Duodenal mucosa (tissue), 2 donors: ENCODE measurements at regions not wholly inside any gene's neighbourhood (a gene's known extent, or its start where the extent isn't known, plus 50 kb on each side); places are given as distances from the start of the nearest gene placed in this dataset.
"Not testable (repeated sequence)": the region's sequence is repeated elsewhere in the genome, so short reads cannot be mapped to it uniquely, and the experiment has no call there.

ENCODE experiments used
- H3K27ac ChIP-seq: one replicate; pipeline ENCODE4 v1.7.0; 2013; ENCODE audit warnings: low read depth, low read length
- H3K27me3 ChIP-seq, 2 donors: one replicate each; pipeline ENCODE4 v1.7.0; 2013; ENCODE audit warnings: low read length in 2 of 2, control low read depth in 1 of 2; ENCODE audit not compliant: insufficient read depth in 2 of 2, control insufficient read depth in 1 of 2
- H3K36me3 ChIP-seq, 2 donors: one replicate each; pipeline ENCODE4 v1.7.0; 2013; ENCODE audit warnings: low read length in 2 of 2, control low read depth in 1 of 2; ENCODE audit not compliant: insufficient read depth in 2 of 2, control insufficient read depth in 1 of 2
- H3K4me1 ChIP-seq, 2 donors: one replicate each; pipeline ENCODE4 v1.7.0; 2013; ENCODE audit warnings: low read length in 2 of 2, control low read depth in 1 of 2; ENCODE audit not compliant: insufficient read depth in 2 of 2, control insufficient read depth in 1 of 2
- H3K4me3 ChIP-seq, 2 donors: one replicate each; pipeline ENCODE4 v1.7.0; 2013; ENCODE audit warnings: low read length in 2 of 2, low read depth in 1 of 2
- H3K9ac ChIP-seq, 2 donors: one replicate each; pipeline ENCODE4 v1.7.0; 2013; ENCODE audit warnings: low read length in 2 of 2, low read depth in 1 of 2
- H3K9me3 ChIP-seq, 2 donors: one replicate each; pipeline ENCODE4 v1.7.0; 2013; ENCODE audit warnings: low read length in 2 of 2, control low read depth in 1 of 2; ENCODE audit not compliant: control insufficient read depth in 1 of 2

DNA sequence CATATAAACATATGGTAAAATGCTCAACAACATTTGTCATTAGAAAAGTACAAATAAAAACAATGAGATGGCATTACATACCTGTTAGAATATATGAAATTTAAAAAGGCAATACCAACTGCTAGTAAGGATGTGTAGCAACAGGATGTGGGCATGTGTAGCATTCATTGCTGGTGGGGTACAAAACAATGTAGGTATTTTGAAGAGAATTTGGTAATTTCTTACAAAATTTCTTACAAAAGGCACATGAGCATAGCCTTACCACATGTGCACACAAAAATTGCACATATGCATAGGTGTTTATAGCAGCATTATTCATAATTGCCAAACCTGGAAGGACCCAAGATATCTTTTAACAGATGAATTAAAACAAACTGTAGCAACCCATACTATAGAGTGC lies 1355.1 kb upstream of the CITED2 start:
- no peak overlapping the region for H3K9ac ChIP-seq
- no peak overlapping the region for H3K4me3 ChIP-seq
- no peaks in the 10 kb centered on the region for H3K9me3 ChIP-seq
- H3K4me1 ChIP-seq, result no peaks in the 10 kb centered on the region
- no peaks in the 10 kb centered on the region for H3K36me3 ChIP-seq
- H3K27ac ChIP-seq, result no peak overlapping the region
- H3K27me3 ChIP-seq, result no peaks in the 10 kb centered on the region

DNA sequence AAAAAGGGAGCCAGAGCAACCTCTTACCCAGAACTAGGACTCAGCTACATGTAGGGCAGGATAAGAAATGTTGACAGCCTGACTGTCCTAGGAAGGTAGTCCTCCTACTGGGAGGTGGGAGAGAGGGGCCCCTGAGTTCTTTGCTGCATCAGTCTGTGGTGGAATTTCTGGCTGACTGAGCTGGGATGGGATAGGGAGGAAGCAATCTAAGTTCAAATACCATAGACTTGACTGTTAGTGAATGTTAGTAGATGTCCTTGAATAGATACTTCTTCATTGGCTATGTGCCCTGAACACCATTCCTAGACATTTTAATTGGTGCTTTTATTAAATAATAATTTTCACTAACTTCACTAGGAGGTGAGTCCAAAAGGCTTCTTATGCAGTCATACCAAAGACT lies 1343.6 kb upstream of the CITED2 start:
- no peaks in the 10 kb centered on the region for H3K4me1 ChIP-seq

DNA sequence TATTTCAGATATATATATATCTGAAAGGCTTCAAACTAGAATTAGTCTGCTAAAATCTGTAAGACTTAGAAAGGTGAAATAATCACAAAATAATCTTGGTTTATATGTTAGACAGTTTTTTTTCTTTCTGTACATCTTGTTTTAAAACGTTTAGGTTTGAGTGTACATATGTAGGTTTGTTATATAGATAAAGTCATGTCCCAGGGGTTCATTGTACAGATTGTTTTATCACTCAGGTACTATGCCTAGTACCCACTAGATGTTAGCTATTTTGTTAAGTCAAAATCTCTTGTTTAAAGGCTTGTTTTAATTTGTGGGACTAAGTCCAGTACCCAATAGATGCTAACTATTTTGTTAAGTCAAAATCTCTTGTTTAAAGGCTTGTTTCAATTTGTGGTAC lies 1339.0 kb upstream of the CITED2 start:
- Histone ChIP-seq H3K4me3 (no peak overlapping the region), H3K27ac (no peak overlapping the region), H3K9me3 (peaks cover 0 to 4% of the 10 kb centered on the region in 2 donors), H3K9ac (no peak overlapping the region), H3K27me3 (no peaks in the 10 kb centered on the region), H3K36me3 (no peaks in the 10 kb centered on the region), H3K4me1 (no peaks in the 10 kb centered on the region)

More for the DNA sequence above, 1343.6 kb upstream of the CITED2 start:
- no peak overlapping the region for H3K27ac ChIP-seq
- H3K27me3 ChIP-seq, result no peaks in the 10 kb centered on the region
- H3K9me3 ChIP-seq, result peaks cover 0 to 4% of the 10 kb centered on the region in 2 donors
- no peak overlapping the region for H3K9ac ChIP-seq
- H3K4me3 ChIP-seq, result no peak overlapping the region
- H3K36me3 ChIP-seq, result no peaks in the 10 kb centered on the region

DNA sequence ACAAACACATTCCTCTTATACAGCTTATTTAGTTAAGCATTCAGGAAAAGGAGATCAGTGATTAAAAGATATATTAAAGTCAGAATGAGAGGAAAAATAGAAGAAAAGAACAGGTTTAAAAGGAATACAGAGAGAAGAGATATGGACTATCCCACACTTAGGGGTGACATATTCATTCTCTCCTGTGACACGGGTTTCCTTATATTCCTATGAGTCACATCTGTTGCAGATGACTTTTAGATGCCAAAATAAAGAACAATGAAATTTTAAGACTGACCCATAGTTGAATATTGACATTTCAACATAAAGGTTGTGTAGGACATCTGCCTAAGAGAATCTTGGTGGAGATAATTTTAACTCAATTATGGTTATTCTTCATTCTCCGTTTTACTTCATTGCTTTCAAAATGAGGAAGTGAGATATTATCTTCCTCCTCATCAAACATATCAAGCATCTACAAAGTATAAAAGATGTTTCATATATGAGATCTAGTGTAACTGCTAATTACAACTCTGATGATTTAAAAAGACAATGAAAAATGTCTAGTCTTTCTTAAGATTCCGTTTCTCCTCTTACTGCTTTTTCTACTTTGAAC lies 1336.7 kb upstream of the CITED2 start:
- Histone ChIP-seq H3K27ac (no peak overlapping the region), H3K27me3 (no peaks in the 10 kb centered on the region), H3K9me3 (no peaks in the 10 kb centered on the region), H3K36me3 (no peaks in the 10 kb centered on the region), H3K4me1 (no peaks in the 10 kb centered on the region), H3K9ac (no peak overlapping the region), H3K4me3 (no peak overlapping the region)

DNA sequence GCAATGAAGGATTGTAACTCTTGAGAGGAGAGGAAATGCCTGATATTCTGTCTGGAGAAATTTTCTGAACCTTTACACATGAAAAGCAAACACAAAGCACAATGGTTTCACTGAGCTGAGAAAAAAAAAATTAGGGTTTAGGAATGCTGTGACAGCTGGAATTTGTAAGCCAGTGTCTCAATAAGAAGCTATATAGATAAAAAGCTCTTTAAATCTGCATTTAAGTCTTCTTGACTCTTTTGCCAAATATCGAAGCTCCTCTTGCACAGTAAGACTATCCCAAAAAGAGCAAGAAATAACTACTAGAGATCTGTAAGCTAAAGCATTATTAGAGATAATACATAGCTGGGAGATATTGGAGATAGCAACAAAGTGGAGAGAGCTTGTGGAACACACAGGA lies 1334.0 kb upstream of the CITED2 start:
- Histone ChIP-seq H3K27ac (no peak overlapping the region), H3K4me1 (no peaks in the 10 kb centered on the region), H3K4me3 (no peak overlapping the region), H3K36me3 (no peaks in the 10 kb centered on the region), H3K9me3 (no peaks in the 10 kb centered on the region), H3K9ac (no peak overlapping the region), H3K27me3 (no peaks in the 10 kb centered on the region)

DNA sequence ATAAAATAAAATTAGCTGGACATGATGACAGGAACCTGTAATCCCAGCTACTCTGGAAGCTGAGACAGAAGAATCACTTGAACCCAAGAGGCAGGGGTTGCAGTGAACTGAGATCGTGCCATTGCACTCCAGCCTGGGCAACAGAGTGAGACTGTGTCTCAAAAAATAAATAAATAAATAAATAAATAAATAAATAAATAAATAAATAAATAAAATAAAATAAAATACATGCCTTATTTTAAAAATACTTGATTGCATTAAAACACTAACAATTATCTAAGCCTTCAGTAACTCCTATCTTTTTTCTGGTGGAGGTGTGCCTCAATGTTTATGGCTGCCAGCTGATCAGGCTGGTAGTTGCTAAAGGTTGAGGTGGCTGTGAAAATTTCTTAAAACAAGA lies 1329.6 kb upstream of the CITED2 start:
- H3K36me3 ChIP-seq, H3K27me3 ChIP-seq, H3K4me3 ChIP-seq: not testable (repeated sequence)

DNA sequence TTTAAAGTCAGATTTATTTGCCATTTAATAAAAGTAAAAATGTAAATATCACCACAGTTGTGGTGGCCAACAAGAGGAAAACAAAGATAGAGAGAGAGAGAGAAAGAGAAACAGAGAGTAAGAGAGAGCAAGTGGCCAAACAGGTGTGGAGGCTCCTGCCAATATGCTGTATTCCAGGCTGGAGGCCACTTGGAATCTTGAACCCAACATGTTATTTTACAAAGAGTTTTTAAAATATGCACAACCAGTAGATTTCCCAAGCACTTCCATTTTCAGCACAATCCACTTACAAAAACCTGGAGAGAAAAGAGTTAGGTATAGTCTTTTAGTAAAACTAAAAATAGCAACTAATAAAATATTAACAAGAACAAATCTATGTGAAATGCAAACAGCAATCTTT lies 1323.1 kb upstream of the CITED2 start:
- H3K36me3 ChIP-seq, result no peaks in the 10 kb centered on the region
- no peak overlapping the region for H3K4me3 ChIP-seq
- no peak overlapping the region for H3K9ac ChIP-seq
- no peaks in the 10 kb centered on the region for H3K9me3 ChIP-seq
- no peak overlapping the region for H3K27ac ChIP-seq
- no peaks in the 10 kb centered on the region for H3K4me1 ChIP-seq
- H3K27me3 ChIP-seq, result no peaks in the 10 kb centered on the region

More for the DNA sequence above, 1329.6 kb upstream of the CITED2 start:
- not testable (repeated sequence) for H3K9ac ChIP-seq, H3K4me1 ChIP-seq, H3K27ac ChIP-seq, H3K9me3 ChIP-seq

DNA sequence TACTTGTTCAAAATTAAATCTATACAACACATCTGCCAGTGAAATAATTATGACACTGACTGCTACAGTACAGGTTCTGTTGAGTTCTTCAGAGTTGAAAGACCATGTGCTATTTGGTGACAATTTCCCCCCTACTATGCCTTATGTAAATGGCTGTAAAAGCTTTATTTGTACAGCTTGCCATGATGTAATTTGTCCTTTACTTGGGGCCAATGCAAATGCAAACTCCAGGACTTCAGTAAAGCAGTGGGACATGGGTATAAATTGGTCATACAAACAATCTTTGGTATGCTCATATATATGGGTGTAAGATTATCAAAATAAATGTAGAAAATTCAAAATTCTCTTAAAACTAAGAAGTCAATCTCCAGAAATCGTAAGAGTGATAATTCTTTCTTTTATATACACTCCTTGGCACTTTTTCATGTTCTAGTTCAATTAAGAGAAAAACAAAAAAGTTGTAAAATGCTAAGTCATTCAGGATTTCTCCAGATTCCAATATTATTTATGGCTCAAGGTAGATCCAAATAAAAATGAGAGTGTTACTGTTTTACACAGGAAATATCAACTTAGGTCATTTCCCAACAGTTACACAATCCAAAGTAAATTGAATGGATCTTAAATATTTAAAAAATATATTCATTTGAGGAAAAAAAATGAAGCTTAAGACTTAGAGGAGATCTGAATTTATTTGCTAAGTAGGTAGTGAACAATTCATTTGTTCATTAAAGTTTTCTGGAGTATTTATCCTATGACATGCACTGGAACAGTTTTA lies 1310.5 kb upstream of the CITED2 start:
- Histone ChIP-seq H3K4me1 (no peaks in the 10 kb centered on the region), H3K9ac (no peak overlapping the region), H3K27me3 (no peaks in the 10 kb centered on the region), H3K9me3 (no peaks in the 10 kb centered on the region), H3K36me3 (no peaks in the 10 kb centered on the region), H3K4me3 (no peak overlapping the region), H3K27ac (no peak overlapping the region)

DNA sequence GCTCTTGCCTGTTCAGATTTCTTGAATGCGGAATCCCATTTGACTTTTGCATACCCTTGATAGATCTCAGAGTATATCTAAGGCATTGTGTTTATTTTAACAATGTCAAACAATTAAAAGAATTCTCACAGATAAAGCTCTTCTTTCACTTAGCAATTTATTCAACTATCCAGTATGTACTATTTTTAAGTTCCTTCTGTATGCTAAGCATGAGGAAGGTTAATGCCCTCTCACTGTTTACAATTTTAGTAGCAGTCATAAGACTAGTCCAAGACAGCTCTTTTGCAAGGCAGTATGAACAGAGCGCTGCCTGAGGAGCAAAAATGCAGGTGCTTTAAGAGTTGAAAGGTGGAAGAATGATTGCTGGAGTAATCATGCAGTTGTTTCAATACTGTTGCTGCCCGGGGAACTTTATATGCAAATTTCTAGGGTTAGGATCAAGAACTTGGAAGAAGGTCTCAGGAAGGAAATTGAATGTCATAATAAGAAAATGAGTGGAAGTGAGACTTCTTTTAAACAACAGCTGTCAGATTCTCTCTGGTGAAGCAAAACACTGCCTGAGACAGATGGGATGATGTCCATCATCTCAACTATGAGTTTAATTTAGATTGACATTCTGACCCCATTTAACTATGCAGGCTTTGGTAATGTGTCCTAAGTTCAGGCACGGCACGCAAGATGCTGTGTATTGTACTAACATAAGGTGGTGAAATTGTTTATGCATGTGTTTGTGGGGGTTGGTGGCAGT lies 1303.5 kb upstream of the CITED2 start:
- Histone ChIP-seq H3K9me3 (no peaks in the 10 kb centered on the region), H3K4me1 (no peaks in the 10 kb centered on the region), H3K36me3 (no peaks in the 10 kb centered on the region), H3K4me3 (no peak overlapping the region), H3K9ac (no peak overlapping the region), H3K27me3 (no peaks in the 10 kb centered on the region), H3K27ac (no peak overlapping the region)

DNA sequence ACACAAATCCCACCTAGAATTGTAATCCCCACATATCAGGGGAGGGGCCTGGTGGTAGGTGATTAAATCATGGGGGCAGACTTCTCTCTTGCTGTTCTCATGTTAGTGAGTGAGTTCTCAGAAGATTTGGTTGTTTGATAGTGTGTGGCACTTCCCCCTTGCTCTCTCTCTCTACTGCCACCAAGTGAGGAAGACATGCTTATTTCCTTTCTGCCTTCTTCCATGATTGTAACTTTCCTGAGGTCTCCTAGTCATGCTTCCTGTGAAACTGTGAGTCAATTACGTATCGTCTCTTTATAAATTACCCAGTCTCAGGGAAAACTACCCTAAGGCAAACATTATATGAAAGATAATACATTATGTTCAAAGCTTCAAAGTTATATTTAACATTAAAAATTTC lies 1297.5 kb upstream of the CITED2 start:
- Histone ChIP-seq H3K27me3 (no peaks in the 10 kb centered on the region), H3K9ac (no peak overlapping the region), H3K4me3 (no peak overlapping the region), H3K4me1 (no peaks in the 10 kb centered on the region), H3K9me3 (no peaks in the 10 kb centered on the region), H3K36me3 (no peaks in the 10 kb centered on the region), H3K27ac (no peak overlapping the region)
